GM19193 (cell line): ENCODE measurements at regions not wholly inside any gene's neighbourhood (a gene's known extent, or its start where the extent isn't known, plus 50 kb on each side); places are given as distances from the start of the nearest gene placed in this dataset.
A peak's percentile ranks its signal among the peaks of the same experiment; 100 is the strongest.

ENCODE experiments used
- POLR2A ChIP-seq: IDR thresholded peaks from 4 replicates; pipeline ENCODE4 v1.6.1; 2011; ENCODE audit not compliant: insufficient read depth, insufficient read length; ENCODE audit errors: extremely low read depth

DNA sequence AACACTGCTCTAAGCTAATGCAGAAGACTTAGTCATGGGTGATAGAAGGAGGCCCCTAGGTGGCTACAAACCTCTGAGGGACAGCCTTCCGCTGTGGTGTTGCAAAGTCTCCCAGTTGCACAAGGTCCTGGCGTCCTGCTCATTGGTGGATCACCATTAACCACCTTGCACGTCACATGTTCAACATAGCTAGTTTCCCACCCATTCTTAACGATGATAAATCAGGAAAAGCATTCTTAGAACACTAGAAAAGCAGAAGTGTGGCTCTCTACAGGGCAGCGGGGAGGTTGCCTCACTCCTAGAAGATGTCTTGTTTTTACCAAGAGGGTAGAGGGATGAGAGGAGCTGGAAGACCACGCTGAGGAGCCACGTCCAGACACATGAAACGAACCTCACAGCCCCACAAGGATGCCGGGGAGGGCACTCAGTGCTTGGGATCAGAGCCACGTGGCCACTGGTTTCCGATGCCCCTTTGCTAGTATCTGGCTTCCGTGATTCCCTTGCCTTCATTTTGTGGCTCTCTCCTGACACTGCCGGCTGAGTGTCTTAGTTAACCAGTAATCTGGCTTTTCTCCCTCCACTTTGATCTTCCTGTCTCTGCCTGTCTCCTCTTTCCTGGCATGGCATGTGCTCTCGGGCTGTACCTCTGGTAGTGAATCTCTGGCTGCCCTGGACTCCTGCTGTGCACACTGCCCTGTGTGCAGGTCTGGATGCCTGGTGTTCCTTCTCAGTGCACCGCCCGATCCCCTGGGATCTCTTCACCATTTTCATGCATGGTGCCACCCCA lies 91.4 kb upstream of the NEDD9 start:
- peak; percentile 10 for TF ChIP-seq POLR2A

DNA sequence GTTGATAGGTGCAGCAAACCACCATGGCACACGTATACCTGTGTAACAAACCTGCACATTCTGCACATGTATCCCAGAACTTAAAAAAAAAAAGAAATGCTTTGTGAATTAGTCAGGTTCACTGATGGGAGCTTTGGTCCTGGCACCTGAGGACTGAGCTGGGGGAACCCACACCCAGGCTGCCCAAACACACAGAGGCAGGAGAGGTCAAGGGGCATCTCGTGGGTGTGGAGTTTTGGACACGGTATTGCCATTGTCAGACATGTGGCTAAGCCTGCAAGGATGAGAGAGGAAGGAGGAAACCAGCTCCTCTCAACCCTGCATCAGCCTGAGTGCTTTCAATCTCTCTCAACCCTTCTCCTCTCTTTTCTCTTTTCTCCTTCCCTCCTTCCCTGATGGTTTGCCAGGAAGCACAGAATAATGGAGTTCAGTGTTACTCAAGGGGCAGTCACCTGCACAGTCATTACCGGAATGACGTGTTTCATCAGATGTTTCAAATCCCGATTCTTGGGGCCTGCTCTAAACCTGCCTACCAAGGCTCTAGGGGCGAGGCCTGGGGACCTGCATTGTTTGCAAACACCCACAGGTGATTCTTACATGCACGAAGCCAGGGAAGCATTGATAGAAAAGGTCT lies 89.9 kb upstream of the NEDD9 start:
- no peak for TF ChIP-seq POLR2A

DNA sequence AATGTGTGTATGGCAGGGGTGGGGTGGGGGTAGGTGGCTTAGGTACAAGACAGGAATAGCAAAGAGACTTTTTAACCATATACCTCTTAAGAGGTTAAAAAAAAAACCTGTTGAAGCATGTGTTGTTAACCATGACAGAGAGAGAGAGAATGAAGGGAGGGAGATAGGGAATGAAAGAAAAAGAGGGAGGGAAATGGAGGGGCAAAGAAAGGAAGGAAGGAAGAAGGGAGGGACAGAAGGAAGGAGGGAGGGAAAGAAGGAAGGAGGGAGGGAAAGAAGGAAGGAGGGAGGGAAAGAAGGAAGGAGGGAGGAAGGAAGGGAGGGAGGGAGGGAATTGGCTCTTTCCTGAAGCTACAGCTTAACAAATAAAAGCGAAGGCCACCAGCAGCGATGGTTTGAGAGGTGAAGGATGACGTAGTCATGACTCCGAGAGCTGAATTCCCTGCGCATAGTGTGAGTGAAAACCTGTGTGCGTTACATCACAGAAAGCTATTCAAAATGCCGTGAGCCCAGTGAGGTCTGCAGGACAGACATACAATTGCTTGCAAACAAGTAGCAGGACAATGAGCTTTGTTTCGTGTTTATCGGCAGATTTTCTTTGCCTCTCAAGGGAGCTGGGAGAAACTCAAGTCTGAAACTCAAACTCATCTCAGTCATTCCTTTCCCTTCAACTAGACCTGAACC lies 88.6 kb upstream of the NEDD9 start:
- no peak for TF ChIP-seq POLR2A

DNA sequence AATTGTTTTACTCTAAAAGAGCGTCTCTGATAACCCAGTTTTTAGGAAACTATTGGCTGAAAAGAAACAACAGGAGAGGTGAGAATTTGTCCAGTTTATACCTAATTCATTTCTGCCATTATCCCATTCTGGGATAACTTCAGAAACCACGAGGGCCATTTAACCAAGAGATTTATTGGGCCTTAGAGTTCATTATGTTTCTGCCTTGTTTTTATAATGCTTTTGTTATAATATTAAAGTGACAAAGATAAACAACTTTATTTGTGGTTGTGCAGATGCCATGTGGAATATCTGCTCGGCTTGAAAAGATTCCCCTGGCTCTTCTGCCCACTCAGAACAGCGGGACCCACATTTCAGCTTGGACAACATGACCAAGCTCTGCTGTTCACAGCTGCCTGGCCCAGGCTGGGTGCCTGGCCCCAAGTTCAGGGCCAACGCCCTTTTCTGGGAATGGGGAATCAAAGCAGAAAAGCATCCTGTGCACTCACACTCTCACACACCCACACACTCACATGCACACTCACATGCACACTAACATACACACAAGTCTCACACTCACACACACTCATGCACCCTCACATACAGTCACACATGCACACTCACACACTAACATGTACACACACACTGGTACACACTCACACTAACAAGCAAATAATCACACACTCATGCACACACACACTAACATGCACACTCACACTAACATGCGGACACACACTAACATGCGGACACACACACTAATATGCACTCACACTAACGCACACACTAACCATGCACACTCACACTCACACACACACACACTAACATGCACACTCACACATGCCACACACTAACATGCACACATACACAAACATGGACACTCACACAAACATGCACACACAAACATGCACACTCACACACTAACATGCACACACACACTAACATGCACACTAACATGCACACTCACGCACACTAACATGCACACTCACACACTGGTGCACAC lies 86.7 kb upstream of the NEDD9 start:
- TF ChIP-seq POLR2A, result no peak

DNA sequence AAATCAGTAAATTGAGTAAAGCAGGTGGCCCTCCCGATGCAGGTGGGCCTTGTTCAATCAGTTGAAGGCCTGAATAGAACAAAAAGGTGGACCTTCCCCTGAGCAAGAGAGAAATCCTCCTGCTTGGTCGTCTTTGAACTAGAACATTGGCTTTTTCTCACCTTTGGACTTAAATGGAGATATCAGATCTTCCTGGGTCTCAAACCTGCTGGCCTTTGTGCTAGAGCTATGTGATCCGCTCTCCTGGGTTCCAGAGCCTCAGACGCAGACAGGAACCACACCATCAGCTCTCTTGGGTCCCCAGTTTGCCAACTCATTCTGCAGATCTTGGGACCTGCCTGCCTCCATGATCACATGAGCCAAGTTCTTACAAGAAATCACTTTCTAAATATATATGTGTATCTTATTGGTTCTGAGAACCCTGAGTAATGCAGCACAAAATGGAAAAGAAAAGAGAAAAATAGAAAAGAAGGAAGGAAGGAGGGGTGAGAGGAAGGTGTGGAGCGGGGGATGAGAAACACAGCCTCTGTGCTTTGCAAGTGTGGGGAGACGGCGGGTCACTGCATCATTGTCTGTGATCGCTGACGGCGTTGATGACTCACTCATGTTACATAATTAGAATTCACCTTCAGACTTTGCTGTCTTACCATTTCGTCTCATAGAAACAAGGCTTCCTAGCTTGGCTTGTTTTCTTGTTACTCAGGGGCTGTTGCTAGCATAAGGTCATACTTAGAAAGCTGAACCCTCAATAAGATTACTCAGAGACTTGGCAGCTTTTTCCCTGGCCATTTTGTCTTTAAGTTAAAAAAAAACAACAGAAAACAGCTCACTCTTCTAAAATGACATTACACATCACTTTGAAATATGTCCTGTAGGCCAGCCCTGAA lies 85.7 kb upstream of the NEDD9 start:
- TF ChIP-seq POLR2A, result no peak

DNA sequence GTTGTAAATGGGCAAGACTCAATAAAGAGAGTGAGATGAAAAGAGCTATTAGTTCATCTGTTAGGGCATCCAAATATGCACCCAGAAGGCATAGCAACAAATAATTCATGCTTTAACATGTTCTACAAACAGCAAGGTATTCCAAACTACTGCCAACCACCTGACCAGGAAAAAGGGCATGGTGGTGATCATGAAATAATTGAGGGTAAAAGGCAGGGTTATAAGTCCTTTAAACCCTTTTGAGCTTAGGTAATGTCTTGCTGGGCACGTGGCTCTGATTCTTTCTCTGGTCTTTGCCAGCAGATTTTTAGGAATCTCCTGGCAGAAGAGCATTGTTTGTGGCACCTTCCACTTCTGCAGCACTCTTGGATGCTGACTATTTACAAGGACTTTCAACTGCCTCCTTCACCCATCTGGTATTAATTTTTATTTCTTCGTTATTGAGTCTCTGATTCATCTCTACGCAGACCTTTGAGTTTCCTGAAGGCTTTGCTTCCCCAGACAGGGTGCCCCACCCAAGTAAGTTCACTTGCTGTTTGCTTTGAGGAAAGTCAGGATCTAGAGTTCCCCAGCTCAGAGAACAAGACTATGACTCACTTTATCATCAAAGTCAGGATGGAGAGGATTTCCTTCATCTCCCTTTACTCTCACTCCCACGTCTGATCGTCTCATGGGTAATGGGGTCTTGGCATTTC lies 83.4 kb upstream of the NEDD9 start:
- TF ChIP-seq POLR2A, result no peak

DNA sequence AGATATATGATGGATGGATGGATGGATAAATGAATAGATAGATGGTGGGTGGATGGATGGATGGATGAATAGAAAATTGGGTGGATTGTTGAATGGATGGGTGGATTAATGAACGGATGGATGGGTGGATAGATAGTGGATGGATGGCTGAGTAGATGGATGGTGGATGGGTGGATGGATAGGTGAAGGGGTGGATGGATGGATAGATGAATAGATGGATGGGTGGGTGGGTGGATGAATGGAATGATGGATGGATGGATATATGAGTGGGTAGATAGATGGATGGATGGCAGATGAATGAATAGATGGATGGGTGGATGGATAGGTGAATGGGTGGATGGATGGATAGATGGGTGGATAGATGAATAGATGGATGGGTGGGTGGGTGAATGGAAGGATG lies 80.7 kb upstream of the NEDD9 start:
- no peak for TF ChIP-seq POLR2A

DNA sequence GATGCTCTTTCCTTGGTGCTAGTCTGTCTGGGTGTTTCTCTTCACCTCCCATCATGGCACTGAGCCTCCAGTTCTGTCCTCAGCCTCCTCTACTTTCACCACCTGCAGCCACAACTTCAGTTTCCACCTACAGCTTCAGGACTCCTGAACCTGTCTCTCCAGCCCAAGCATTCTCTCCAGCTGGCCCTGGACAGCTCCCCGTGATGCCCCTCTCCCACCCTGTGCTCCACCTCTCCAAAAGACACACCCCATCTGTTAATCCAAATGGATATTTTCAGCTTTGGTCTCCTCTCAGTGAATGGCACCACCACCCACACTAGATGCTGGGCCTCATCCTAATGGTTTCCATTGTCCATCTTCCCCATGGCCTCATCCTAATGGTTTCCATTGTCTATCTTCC lies 79.5 kb upstream of the NEDD9 start:
- TF ChIP-seq POLR2A, result no peak

DNA sequence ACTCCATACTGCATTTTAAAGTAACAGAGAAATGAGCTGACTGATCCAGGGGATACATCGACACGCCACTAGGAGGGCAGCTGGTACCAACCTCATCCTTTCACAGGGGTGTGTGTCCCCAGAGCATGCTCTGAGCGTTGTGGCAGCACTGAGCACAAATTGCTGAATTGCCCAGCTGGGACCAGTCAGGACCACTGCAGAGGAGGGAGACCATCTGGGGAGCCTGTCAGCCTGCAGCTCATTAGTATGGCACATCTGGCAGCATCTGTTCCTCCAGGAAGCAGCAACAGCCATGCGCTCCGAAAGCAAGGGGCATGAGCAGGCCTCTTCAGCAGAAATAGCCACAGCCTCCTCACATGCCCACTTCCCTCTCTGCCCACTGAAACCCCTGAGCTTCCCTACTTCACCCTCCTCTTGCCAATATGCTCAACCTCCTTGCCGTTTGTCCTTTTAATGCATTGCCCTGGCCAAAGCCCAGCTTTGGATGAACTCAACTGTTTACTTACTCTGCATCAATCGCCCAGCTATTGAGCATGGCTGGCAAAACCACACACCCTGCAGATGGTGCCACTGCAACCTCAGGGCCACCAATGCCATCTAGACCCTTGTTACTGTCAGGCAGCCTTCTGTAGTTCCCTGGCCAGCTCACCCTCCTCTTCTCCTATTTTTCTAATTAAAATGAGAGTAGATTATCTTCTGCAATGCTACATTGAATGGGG lies 77.6 kb upstream of the NEDD9 start:
- TF ChIP-seq POLR2A, result peak; percentile 15

DNA sequence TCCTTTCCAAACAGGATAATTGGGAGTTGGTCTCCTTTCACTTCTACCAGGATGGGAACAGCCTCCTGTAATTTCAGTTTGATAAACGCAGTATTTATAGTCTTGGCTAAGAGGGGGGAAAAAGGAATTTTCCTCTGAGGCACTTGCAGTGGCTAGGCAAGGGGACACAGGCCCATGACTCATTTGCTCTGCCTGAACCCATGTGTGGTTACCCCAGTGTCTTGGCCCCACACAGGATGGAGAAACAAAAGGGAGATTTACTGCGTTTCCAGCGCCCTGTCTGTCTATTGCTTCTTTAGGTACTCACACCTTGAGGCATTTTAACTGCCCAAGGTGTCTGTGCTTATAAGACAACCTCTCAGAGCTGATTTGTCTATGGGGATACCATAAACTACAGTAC lies 74.8 kb upstream of the NEDD9 start:
- no peak for TF ChIP-seq POLR2A

DNA sequence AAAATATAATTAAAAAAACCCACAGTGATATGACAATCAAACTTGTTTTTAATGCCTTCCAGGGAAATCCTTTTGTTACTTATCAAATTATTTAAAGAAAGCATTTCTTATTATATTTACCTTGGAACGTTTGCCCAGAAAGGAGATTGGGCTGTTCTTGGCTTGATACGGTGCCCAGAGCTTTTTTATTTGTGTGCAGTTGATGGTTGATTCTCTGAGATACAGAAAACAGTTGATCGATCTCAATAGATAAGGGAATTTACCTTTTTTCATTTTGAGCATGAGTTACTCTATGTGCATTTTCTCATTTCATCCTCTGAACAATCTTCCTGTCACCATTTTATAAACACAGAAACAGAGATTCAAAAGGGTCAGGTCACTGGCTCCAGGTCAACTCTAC lies 72.5 kb upstream of the NEDD9 start:
- no peak for TF ChIP-seq POLR2A

DNA sequence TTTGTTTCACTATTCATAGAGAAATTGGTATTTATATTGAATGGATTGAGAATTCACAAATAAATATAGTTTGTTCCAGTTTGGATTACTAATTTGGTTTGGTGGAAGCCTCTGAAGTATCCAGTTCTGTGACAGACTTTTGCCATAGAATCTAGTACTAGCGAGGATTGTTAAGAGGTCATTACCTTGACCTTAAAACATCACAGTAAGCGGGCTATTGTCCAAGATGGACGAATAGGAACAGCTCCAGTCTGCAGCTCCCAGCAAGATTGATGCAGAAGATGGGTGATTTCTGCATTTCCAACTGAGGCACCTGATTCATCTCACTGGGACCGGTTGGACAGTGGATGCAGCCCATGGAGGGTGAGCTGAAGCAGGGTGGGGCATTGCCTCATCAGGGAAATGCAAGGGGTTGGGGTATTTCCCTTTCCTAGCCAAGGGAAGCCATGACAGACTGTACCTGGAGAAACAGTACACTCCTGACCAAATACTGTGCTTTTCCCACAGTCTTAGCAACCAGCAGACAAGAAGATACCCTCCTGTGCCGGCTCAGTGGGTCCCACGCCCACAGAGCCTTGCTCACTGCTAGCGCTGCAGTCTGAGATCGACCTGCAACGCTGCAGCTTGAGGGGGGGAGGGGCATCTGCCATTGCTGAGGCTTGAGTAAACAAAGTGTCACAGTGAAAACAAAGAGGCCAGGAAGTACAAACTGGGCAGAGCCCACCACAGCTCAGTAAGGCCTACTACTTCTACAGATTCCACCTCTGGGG lies 66.4 kb upstream of the NEDD9 start:
- no peak for TF ChIP-seq POLR2A
